Peyer's patch (tissue), 4 donors: ENCODE measurements at regions not wholly inside any gene's neighbourhood (a gene's known extent, or its start where the extent isn't known, plus 50 kb on each side); places are given as distances from the start of the nearest gene placed in this dataset.

Experiments
- CTCF ChIP-seq, 6 experiments: fragments of 450-650 bp in 4 of 6; fragments of 200-600 bp in 2 of 6; sonication (generic) in 1 of 6; IDR thresholded peaks; one replicate each; pipeline ENCODE4 v1.5.1; 2017 to 2019; ENCODE audit warnings: antibody characterized with exemption in 6 of 6, mild to moderate bottlenecking in 3 of 6, moderate library complexity in 1 of 6
- POLR2A ChIP-seq, 2 donors: fragments of 450-650 bp; IDR thresholded peaks; one replicate each; pipeline ENCODE4 v1.5.1; 2017; ENCODE audit warnings: antibody characterized with exemption in 2 of 2, mild to moderate bottlenecking in 2 of 2, moderate library complexity in 2 of 2

GRCh38 chr22:49548356-49549202, 279.1 kb downstream of the BRD1 start:
- TF ChIP-seq CTCF (IDR thresholded peaks at IDR 0.05) (no peak), POLR2A (IDR thresholded peaks at IDR 0.05) (no peak)
